ENCODE measurements at regions not wholly inside any gene's neighbourhood (a gene's known extent, or its start where the extent isn't known, plus 50 kb on each side); places are given as distances from the start of the nearest gene placed in this dataset.

DNA sequence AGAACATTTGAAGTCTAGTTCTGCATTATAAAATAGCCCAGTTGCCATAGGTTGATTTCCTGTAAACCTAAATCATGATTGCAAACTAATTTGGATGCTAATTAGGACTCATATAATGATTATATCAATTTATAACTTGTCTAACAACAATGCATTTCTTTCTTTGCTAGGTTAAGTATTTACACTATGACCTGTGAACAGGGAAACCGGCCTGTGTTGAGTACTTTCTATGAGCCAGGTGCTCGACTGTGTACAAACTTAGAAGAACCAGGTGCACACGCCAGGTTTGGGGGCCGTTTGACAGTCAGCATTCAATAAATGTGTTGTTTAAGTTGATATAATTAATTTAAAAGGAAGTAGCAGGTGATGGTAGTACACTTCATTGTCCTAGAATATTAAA, 203.1 kb downstream of the TM9SF2 start:
- TF ChIP-seq, protein P1, sequence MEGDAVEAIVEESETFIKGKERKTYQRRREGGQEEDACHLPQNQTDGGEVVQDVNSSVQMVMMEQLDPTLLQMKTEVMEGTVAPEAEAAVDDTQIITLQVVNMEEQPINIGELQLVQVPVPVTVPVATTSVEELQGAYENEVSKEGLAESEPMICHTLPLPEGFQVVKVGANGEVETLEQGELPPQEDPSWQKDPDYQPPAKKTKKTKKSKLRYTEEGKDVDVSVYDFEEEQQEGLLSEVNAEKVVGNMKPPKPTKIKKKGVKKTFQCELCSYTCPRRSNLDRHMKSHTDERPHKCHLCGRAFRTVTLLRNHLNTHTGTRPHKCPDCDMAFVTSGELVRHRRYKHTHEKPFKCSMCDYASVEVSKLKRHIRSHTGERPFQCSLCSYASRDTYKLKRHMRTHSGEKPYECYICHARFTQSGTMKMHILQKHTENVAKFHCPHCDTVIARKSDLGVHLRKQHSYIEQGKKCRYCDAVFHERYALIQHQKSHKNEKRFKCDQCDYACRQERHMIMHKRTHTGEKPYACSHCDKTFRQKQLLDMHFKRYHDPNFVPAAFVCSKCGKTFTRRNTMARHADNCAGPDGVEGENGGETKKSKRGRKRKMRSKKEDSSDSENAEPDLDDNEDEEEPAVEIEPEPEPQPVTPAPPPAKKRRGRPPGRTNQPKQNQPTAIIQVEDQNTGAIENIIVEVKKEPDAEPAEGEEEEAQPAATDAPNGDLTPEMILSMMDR (IDR thresholded peaks at IDR 0.05; ENCODE audit: low read depth, low read length, poor library complexity, severe bottlenecking), result no peak
- no peak for TF ChIP-seq EZH2phosphoT487 (IDR thresholded peaks at IDR 0.05; ENCODE audit: borderline replicate concordance, low read length)
